HG03175 (cell line): ENCODE measurements at regions not wholly inside any gene's neighbourhood (a gene's known extent, or its start where the extent isn't known, plus 50 kb on each side); places are given as distances from the start of the nearest gene placed in this dataset.
"Not testable (repeated sequence)": the region's sequence is repeated elsewhere in the genome, so short reads cannot be mapped to it uniquely, and the experiment has no call there.

Experiments used
- ATAC-seq: cut with Tn5 transposase; IDR thresholded peaks from one replicate; pipeline ENCODE4 v1.9.1; 2021; ENCODE audit warnings: mild to moderate bottlenecking, moderate library complexity; ENCODE audit not compliant: unreplicated experiment

DNA sequence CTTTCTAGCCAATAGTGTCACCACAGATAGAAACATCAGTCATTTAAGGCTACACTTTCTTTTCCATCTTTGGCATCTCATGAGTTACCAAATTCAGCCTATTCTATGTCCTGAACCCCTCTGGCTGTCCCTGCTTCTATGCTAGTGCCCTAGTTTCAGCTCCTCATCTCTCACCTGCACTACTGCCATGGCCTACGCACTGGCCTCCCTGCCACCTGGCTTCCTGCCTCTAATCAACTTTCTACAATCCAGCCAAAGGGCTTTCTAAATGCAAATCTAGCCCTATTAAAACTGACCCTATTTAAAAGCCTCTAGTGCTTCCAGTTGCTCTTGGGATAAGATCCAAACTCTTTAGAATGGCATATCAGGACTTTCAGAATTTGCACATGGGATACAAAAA is 482.9 kb downstream of the TMEM38B start:
- no peak for ATAC-seq

DNA sequence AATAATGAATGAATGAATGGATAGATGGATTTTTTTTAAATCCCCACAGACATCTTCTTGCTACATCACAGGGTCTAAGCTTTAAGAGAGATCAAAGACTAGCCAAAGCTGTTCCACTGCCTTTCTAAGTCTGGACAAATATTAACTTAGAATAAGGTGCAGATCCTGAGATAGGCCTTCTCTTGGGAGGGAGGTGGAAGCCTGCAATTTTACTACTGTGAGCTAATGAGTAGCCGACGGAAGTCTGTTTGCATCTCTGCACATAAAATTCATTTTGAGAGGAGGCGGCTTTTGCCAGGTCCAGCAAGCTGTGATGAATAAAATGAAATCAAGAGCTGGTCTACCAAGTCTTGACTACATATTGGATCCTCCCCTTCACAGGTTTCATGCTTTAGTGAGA is 484.9 kb downstream of the TMEM38B start:
- no peak for ATAC-seq

DNA sequence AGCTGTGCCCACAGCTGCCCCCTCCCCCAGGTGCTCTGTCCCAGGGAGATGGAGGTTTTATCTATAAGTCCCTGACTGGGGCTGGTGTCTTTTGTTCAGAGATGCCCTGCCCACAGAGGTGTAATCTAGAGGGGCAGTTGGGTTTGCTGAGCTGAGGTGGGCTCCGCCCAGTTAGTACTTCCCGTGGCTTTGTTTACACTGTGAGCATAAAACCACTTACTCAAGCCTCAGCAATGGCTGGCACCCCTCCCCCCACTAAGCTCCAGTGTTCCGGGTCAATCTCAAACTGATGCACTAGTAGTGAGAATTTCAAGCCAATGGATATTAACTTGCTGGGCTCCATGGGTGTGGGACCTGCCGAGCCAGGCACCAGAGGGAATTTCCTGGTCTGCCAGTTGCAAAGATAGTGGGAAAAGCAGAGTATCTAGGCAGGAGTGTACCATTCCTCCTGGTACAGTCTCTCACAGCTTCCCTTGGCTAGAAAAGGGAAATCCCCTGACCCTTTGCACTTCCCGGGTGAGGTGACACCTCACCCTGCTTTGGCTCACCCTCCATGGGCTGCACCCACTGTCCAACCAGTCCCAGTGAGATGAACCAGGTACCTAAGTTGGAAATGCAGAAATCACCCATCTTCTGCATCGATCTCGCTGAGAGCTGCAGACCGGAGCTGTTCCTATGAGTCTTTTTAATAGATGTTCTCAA is 509.6 kb downstream of the TMEM38B start:
- ATAC-seq, result not testable (repeated sequence)

DNA sequence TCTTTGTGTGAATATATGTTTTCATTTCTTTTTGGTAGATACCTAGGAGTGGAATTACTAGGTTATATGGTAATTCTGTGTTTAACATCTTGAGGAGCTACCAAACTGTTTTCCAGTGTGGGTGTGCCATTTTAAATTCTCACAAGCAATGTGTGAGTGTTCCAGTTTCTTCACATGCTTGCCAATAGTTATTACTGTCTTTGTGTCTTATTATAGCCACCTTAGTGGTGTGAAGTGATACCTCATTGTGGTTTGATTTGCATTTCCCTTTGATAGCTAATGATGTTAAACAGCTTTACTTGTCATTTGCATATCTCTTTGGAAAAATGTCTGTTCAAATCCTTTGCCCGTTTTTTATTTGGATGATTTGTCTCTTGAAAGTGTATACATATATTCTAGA is 513.0 kb downstream of the TMEM38B start:
- no peak for ATAC-seq

DNA sequence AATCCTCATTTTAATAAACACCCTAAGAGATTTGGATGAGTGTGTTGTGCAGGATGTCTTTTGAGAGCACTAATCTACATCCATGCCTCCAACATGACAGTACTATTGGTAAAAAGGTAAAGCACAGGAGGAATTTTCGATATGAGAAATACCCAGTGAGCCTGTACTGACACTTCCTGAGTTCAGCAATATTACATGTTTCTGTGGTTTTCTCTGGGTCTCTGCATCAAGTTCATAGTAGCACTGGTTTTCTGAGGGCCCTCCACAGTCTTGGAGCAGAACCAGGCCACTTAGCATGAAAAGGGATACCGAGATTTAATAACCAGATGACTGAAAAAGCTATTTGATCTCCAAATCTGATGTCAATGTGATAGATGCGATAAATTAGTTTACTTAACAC is 524.1 kb downstream of the TMEM38B start:
- peak; percentile 55 for ATAC-seq

DNA sequence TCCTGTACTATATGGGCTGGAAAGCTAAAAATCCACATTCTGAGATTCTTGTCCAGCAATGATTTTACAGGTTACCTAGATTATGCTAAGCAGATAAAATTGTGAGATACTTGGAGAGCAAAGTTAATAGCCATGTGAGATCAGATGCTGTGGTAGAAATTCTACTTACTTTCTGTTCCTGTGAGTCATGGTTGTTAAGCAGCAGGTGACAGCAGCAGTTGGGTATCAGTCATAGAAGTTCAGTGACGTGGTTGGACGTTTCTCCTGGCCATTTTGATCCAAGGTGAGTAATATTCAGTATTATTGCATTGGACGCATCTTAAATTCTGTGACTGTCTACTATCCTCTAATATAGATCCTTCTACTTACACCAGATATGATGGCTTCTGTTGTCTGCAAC is 524.5 kb downstream of the TMEM38B start:
- ATAC-seq, result peak; percentile 64

DNA sequence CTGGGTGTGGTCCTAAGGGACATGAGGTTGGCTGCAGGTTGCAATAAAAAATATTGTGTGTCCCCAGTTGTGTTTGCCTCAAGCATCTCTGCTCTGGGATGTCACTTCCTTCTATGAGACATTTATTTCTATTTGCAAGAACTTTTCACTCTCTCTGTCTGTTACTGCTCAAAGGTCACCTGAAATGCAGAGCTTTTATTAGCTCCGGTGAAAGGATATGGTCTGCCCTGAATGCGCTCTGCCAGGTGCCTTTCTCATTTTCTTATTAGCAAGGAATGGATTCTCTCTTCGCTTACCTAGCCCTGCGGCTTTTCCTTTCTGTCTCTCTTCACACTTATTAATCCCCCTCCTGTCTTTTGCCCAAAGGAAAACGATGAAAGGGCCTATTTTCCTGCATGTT is 526.1 kb downstream of the TMEM38B start:
- no peak for ATAC-seq

DNA sequence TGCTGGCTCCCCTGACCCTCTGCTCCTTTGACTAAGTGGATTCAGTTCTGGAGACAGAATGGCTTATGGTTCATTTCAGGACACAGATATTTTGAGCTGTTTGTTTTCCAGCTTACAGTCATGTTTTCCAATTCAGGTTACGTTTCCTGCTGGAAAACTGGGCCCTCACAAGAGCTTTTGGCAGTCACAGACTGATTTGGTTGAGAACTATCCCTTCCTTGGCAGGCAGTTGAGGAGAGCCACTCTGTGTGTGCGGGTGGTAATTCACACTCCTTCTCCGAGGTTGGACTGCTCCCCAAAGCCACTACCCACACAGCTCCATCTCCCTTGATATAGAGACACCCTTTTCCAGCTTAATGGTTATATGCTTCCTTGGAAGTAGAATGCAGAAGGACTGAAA is 534.5 kb downstream of the TMEM38B start:
- no peak for ATAC-seq

DNA sequence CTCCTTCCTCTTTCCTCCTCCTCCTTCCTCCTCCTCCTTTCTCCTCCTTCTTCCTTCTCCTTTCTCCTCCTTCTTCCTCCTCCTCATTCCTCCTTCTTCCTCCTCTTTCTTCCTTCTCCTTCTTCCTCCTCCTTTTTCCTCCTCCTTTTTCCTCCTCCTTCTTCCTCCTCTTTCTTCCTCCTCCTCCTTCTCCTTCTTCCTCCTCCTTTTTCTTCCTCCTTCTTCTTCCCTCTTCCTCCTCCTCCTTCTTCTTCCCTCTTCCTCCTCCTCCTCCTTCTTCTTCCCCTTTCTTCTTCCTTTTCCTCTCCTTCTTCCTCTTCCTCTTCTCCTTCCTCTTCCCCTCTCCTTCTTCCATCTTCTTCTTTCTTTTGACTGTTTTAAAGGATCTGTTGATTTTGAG is 538.8 kb downstream of the TMEM38B start:
- no peak for ATAC-seq

DNA sequence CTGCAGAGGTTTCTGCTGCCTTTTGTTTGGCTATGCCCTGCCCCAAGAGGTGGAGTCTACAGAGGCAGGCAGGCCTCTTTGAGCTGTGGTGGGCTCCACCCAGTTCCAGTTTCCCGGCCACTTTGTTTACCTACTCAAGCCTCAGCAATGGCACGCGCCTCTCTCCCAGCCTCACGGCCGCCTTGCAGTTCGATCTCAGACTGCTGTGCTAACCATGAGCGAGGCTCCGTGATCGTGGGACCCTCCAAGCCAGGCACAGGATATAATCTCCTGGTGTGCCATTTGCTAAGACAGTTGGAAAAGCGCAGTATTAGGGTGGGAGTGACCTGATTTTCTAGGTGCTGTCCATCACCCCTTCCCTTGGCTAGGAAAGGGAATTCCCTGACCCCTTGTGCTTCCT is 566.6 kb downstream of the TMEM38B start:
- ATAC-seq, result not testable (repeated sequence)

DNA sequence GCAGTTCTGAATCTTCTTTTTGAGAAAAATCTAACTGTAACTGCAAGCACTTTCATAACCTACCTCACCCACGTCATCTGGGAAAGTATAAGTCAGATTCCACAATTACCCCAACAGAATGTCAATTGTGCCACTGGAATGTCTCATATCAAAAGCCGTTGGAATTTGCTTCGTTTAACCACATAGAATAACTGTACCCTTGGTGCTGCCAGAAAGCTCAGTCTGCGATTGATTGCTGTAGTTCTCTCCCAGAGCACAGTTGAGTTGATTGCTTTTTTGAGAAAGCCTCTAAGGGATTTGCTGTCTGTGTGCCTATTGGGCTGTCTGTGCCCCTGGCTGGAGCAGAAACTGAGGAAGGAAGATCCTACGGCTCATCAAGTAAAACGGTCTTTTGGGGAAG is 583.6 kb downstream of the TMEM38B start:
- ATAC-seq, result no peak

DNA sequence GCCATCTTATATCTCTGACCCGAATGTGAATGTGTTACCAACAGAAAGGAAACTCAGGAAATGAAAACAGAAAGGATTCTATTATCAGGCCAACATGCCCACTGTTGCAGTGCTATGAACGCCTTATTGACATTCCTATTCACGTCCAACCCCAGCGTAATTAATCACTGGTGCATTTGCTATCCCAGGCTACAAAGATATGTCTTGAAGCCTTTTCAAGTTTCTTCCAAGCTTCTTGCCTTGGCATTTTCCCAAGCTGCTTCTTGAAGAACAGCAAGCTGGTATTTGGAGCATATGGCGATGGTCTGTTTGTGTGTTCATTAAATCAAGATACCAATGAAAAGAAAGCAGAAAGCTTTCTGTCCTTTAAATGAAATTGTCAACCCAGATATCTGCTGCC is 579.2 kb upstream of the ZNF462 start:
- no peak for ATAC-seq

DNA sequence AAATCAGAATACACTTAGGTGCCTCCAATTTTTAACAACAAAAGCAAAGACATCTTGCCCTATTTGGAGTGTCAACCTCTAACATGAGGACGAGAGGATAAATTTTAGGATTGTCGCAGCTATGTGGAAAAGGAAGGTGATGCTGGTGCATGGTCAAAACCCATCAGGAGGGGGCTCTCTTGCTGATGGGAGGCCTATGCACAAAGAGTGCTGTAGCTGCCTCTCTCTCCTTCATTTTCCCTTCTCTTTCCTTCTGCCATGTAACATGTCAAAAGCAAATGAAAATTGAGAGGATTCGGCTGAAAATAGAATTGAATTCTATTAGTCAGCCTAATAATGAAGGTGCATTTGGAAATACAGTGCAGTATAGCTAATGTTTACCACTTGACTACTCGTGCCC is 578.7 kb upstream of the ZNF462 start:
- ATAC-seq, result no peak

DNA sequence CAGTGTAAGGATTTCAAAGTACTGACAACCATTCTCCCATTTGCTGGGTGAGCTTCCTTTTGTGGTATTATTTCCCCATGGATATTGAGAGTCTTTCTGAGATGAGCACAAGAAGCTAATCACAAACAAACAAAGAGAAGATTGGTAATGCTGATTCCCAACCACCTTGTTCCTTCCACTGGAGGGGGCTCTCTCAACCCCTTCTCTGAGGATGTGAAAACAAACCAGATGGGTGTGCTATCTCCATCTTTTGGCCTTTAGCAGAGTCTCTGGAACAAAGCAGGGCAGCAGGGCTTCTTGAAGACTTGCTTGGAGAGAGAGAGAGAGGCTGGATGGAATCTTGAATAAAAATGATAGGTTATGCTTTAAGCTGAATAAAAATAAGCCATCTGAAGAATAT is 576.7 kb upstream of the ZNF462 start:
- no peak for ATAC-seq

DNA sequence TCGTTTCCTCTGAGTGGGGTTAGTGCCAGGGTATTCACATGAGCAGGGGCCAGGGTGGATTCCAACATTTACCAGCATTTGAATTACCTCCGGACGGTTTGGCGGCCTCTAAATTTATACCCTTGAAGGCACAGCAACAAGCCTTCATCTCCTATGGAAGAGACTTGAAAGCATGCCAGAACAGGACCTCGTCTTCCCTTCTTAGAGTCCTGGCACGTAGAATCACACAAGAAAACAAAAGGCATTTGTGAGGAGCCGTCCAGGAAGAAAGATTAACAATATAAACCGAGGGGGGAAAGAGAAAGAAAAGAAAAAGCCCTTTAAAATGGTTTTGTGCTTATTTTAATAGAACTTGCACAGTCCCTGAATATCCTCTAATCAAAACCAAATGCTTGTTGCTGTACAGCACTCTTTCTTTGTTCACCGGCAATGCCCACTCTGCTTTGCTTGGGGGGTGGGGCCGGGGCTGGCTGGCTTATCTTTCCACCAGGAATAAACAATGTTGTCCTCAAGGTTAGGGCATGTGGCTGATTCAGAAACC is 575.8 kb upstream of the ZNF462 start:
- ATAC-seq, result no peak

DNA sequence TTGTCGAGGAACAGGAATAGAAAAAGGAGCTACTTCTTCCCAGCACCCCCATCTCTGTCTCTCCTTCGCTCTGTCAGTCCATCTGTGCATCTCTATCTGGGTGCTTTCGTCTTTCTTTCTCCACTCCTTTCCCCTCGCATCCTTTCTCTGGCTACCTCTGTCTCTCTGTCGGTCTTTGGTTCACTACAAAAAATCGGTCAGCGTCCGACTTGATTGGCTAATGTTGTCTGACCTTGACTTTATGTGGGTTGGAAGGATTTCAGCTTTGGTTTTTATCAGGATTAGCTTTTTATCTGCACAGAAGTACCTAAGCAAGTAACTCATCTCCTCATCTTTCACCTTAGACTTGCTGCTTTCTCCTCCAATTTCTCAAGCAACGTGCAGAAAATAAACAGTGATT is 575.2 kb upstream of the ZNF462 start:
- no peak for ATAC-seq

DNA sequence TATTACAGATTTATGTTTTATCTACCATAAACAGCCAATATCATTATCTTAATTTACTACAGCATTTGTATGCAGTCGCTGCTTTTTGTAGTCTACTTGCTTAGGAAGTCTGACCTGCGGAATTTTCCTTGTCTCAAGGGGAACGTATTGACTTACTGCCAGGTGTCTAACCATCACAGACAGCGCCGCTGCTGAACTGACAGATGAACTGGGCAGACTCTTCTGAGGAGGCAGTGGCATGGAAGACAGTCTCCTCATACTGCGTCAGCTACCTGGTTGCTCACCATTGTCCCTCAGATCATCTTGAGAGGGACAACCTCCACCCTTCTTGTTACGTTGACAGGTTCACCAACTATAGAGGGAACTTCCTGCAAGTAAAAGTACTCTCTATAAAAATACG is 574.3 kb upstream of the ZNF462 start:
- ATAC-seq, result no peak

DNA sequence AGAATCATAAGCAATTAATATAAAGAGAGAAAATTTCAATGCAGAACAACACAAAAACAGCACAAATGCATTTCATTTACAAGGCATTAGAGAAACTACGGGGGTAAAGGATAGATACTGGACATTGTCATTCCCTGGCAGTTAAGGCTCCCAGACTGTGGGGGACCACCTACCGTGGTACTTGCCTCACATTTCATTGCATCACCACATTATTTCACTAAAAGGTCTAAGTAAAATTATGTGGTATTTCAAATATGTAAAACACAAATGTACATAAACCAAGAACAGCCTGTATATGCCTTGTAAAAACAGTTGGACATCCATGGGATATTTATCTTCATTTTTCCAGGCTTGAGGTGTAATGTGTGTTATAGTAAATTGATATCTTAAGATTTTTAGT is 571.2 kb upstream of the ZNF462 start:
- no peak for ATAC-seq

DNA sequence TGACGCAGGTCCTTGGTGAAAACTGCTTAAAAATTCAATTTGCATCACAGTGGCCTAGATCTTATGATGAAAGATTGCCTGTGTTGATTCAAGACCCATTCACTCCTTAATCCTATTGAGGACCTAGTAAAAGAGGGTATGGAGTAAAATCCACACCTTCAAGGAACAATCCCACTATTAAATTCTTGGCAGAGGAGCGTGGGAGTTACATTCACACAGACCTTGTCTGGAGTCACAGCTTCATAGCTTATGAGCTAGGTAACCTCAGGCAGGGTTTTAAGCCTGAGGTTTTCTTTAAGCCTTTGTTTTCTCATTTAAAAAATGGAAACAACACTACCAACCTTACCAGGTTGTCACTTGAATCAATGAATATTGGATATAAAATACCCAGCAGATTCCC is 566.5 kb upstream of the ZNF462 start:
- no peak for ATAC-seq

DNA sequence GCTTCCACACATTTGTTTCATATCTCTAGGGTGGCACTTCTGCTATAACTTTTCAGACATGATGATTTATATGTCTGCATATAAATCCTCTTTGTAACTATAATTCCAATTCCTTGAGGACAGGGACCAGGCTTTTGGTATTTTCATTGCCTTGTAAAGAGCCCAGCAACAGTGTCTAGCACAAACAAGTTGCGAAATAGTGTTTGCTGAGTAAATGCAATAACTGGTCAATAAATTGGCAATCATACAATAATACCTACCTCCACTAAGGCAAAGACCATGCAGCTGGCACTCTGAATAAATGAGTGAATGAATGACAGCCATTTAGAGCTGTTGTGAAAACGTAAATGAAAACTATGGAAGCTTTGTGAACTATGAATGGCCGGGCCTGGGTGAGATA is 564.0 kb upstream of the ZNF462 start:
- ATAC-seq, result no peak

DNA sequence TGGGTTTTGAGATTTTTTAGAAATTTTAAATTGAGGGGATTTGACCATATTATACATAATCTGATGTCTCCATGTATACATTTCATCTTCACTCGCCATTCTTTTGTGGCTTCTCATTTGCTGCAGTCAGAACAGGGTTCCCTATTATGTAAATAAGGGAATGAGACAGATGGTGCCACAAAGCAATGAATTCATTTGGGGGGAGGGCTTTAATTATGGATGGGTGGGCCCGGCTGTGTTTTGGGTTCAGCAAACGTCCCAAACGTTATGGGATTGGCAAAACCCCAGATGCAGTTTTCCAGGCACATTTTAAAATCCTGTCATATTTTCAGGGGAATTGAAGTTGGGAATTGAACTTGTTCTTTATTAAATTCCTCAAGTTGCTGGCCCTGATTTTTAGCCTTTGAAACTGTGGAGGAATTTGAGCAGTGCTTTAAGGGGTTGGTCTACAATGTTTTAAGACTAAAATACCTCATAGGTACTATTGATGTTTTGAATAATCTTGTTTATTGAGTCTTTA is 558.5 kb upstream of the ZNF462 start:
- ATAC-seq, result no peak

DNA sequence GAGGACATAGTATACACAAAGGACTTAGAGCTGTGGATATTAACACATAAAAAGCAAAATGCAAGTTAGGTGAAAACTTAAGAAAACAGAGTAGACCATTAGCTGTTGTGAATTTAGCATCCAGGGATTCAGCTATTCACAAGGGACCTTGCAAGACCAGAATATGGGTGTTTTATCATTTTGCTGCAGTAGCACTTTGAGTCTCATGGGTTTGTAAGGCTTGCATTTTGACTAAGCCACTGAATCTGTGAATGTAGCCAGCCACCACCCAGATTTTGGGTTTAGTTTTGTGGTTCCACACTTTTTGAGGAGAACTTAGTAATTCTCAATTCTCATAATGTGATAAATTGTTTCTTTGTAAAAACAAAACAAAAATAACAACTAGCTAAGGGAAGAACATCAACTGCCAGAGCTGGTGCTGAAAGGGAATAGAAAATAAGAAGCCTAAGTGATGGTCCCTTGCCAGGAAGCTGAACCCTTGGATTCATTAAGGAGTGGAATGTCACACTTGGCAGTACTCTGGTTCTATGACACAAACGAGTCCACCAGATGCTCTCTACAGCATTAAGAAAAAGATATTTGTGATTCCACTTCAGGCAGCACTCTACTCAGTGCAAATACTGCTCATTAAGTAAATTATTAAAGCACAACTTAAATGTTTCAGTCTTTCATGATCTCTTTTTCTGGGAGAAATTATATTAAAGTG is 557.4 kb upstream of the ZNF462 start:
- no peak for ATAC-seq
